ENCODE measurements at regions not wholly inside any gene's neighbourhood (a gene's known extent, or its start where the extent isn't known, plus 50 kb on each side); places are given as distances from the start of the nearest gene placed in this dataset.

DNA sequence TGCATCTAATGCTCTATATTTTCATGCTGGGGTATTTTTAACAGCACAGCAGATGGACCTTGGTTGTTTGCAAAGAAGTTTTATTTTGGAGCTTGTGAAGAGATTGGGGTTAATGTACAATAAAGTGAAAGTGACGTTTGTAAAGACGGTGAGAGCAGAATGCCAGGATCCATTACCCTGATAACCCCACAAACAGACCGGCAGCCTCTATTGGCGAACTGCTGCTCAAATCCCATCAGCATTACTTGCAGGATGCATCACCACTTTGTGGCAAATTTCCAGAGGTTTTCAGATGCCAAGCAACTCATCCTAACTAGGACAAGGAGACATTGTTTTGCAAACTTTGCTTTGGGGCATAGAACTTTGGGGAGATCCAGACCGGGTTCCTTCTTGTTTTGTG, 383.3 kb upstream of the ZNF462 start:
- no peaks in the 10 kb centered on the region for H3K36me3 ChIP-seq (ENCODE audit: low read depth, low read length)
- ATAC-seq (0 out of 2 replicates have a peak, but pooled peaks have one; percentile 22), DNase-seq (peak; percentile 85)
- peaks cover 24% of the 10 kb centered on the region for H3K4me1 ChIP-seq (ENCODE audit: insufficient read depth, low read length)
- no peak overlapping the region for H3K9ac ChIP-seq (ENCODE audit: low read length)
- H3F3A ChIP-seq (ENCODE audit: low read length, unreplicated experiment) = no peaks in the 10 kb centered on the region
- POLR2A ChIA-PET (ENCODE audit: unreplicated experiment) = no interaction called here
- H3K4me3 ChIP-seq (ENCODE audit: low read length) = no peak overlapping the region
- no TSS peak for BruUV-seq (replicated peaks)
- no peak overlapping the region for H3K27ac ChIP-seq (ENCODE audit: low read length)
- intact Hi-C loops (cut with micrococcal nuclease) = no loop called here
- H3K27me3 ChIP-seq (ENCODE audit: low read length) = no peaks in the 10 kb centered on the region
- no peaks in the 10 kb centered on the region for H3K9me3 ChIP-seq (ENCODE audit: low read length)
- no peaks in the 10 kb centered on the region for H4K20me1 ChIP-seq (ENCODE audit: low read length)
- TF ChIP-seq EZH2 (IDR thresholded peaks at IDR 0.05; ENCODE audit: low read length, unreplicated experiment) (no peak), EZH2phosphoT487 (IDR thresholded peaks at IDR 0.05; ENCODE audit: borderline replicate concordance, low read length) (no peak)
- TF ChIP-seq, protein P1, sequence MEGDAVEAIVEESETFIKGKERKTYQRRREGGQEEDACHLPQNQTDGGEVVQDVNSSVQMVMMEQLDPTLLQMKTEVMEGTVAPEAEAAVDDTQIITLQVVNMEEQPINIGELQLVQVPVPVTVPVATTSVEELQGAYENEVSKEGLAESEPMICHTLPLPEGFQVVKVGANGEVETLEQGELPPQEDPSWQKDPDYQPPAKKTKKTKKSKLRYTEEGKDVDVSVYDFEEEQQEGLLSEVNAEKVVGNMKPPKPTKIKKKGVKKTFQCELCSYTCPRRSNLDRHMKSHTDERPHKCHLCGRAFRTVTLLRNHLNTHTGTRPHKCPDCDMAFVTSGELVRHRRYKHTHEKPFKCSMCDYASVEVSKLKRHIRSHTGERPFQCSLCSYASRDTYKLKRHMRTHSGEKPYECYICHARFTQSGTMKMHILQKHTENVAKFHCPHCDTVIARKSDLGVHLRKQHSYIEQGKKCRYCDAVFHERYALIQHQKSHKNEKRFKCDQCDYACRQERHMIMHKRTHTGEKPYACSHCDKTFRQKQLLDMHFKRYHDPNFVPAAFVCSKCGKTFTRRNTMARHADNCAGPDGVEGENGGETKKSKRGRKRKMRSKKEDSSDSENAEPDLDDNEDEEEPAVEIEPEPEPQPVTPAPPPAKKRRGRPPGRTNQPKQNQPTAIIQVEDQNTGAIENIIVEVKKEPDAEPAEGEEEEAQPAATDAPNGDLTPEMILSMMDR (conservative IDR thresholded peaks at IDR 0.05; ENCODE audit: low read depth, low read length) = no peak
- peak overlapping the region; percentile 33; the same call in 1 of the 2 replicates for H3K4me2 ChIP-seq (ENCODE audit: low read length)
- no peak overlapping the region for H2AFZ ChIP-seq (ENCODE audit: low read length)
- CTCF ChIA-PET = no interaction called here
- no peaks in the 10 kb centered on the region for H3K79me2 ChIP-seq (ENCODE audit: low read length)
- no peaks in the 10 kb centered on the region for H3K9me2 ChIP-seq (replicated peaks; ENCODE audit: low read length)

DNA sequence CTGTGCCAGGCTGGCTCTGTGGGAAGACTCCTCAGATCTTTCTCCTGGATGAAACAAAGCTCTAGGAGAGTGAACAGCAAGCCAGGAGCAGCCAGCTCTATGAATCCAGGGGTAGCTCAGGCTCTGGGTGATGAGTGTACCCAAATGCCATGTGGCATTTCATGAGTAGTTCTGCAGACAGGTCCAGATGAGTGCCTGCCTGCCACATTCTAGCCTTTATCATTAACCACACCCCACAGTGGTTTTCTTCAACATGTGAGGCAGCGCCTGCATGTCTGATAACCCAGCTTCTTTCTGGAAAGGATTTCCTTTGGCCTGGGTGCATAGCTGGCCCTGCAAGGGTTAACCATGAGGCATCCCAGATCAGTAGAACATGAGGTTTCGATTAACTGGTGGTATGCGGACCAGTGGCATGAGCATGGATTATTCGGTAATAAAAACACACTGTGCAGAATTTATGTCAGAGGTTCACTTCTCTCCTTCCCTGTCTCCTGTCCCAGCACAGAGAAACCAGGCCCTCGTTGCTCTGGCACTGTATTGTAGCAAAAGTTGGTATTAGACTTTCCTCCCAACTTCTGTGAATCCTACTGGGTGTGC, 381.9 kb upstream of the ZNF462 start:
- intact Hi-C loops (cut with micrococcal nuclease) = no loop called here
- ChIA-PET POLR2A (ENCODE audit: unreplicated experiment) (no interaction called here), CTCF (no interaction called here)
- TF ChIP-seq, protein P1 (conservative IDR thresholded peaks at IDR 0.05; ENCODE audit: low read depth, low read length) = no peak
- TF ChIP-seq EZH2phosphoT487 (IDR thresholded peaks at IDR 0.05; ENCODE audit: borderline replicate concordance, low read length) (no peak), EZH2 (IDR thresholded peaks at IDR 0.05; ENCODE audit: low read length, unreplicated experiment) (no peak)
- H3K9me3 ChIP-seq (ENCODE audit: low read length) = no peaks in the 10 kb centered on the region
- no peaks in the 10 kb centered on the region for H3F3A ChIP-seq (ENCODE audit: low read length, unreplicated experiment)
- no peak overlapping the region for H3K4me3 ChIP-seq (ENCODE audit: low read length)
- no peak overlapping the region for H3K9ac ChIP-seq (ENCODE audit: low read length)
- no peaks in the 10 kb centered on the region for H3K36me3 ChIP-seq (ENCODE audit: low read depth, low read length)
- no peaks in the 10 kb centered on the region for H3K27me3 ChIP-seq (ENCODE audit: low read length)
- H3K4me1 ChIP-seq (ENCODE audit: insufficient read depth, low read length) = peaks cover 24% of the 10 kb centered on the region
- no peaks in the 10 kb centered on the region for H3K9me2 ChIP-seq (replicated peaks; ENCODE audit: low read length)
- H3K27ac ChIP-seq (ENCODE audit: low read length) = no peak overlapping the region
- H4K20me1 ChIP-seq (ENCODE audit: low read length) = no peaks in the 10 kb centered on the region
- DNase-seq = no peak
- no peak for ATAC-seq
- no peak overlapping the region for H3K4me2 ChIP-seq (ENCODE audit: low read length)
- no peak overlapping the region for H2AFZ ChIP-seq (ENCODE audit: low read length)
- no peaks in the 10 kb centered on the region for H3K79me2 ChIP-seq (ENCODE audit: low read length)
- BruUV-seq (replicated peaks) = no TSS peak

DNA sequence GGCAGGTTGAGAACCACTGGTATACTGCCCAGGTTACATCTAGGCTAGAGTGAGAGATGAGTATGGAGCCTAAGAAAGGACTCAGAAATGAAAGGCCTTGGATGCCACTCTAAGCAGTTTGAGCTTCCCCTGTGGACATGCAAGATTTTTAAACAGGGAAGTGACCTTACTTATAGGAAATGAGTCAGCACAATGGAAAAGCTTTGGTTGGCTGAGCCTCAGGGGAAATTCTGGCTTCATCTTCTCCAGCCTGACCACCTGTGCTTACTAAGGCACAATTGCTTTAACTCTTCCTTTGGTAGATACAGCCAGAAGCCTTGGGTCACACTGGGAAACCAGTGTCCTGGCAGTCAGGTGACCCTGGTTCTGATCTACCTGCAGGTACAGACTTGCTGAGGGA, 380.2 kb upstream of the ZNF462 start:
- H3F3A ChIP-seq (ENCODE audit: low read length, unreplicated experiment) = no peaks in the 10 kb centered on the region
- no peaks in the 10 kb centered on the region for H3K79me2 ChIP-seq (ENCODE audit: low read length)
- H3K9me2 ChIP-seq (replicated peaks; ENCODE audit: low read length) = no peaks in the 10 kb centered on the region
- H4K20me1 ChIP-seq (ENCODE audit: low read length) = no peaks in the 10 kb centered on the region
- peak overlapping the region; percentile 16; the same call in 1 of the 2 replicates for H2AFZ ChIP-seq (ENCODE audit: low read length)
- no peaks in the 10 kb centered on the region for H3K27me3 ChIP-seq (ENCODE audit: low read length)
- no peak overlapping the region for H3K9ac ChIP-seq (ENCODE audit: low read length)
- POLR2A ChIA-PET (ENCODE audit: unreplicated experiment) = no interaction called here
- H3K4me3 ChIP-seq (ENCODE audit: low read length) = no peak overlapping the region
- no peaks in the 10 kb centered on the region for H3K36me3 ChIP-seq (ENCODE audit: low read depth, low read length)
- no peaks in the 10 kb centered on the region for H3K9me3 ChIP-seq (ENCODE audit: low read length)
- H3K4me1 ChIP-seq (ENCODE audit: insufficient read depth, low read length) = peaks cover 24% of the 10 kb centered on the region
- ATAC-seq (no peak; the same call in 1 of the 2 replicates), DNase-seq (peak; percentile 71)
- intact Hi-C loops (cut with micrococcal nuclease) = no loop called here
- TF ChIP-seq EZH2phosphoT487 (IDR thresholded peaks at IDR 0.05; ENCODE audit: borderline replicate concordance, low read length) (no peak), EZH2 (IDR thresholded peaks at IDR 0.05; ENCODE audit: low read length, unreplicated experiment) (no peak)
- TF ChIP-seq, protein P1 (conservative IDR thresholded peaks at IDR 0.05; ENCODE audit: low read depth, low read length) = no peak
- H3K27ac ChIP-seq (ENCODE audit: low read length) = peak overlapping the region; percentile 23; the same call in 1 of the 2 replicates
- CTCF ChIA-PET = no interaction called here
- no TSS peak for BruUV-seq (replicated peaks)
- no peak overlapping the region for H3K4me2 ChIP-seq (ENCODE audit: low read length)
